ENCODE measurements at regions not wholly inside any gene's neighbourhood (a gene's known extent, or its start where the extent isn't known, plus 50 kb on each side); places are given as distances from the start of the nearest gene placed in this dataset.

GRCh38 chr16:62764572-62764971 lies 728.3 kb upstream of the CDH8 start:
- H3K9ac ChIP-seq (ENCODE audit: control insufficient read depth, extremely low read depth, insufficient read depth, low read length), result no peak overlapping the region
- H3K36me3 ChIP-seq (ENCODE audit: control insufficient read depth in 2 of 2, extremely low read depth in 1 of 2, insufficient read depth in 2 of 2, low read length in 2 of 2), result no peaks in the 10 kb centered on the region
- no peaks in the 10 kb centered on the region for H4K20me1 ChIP-seq (ENCODE audit: control insufficient read depth, extremely low read depth, insufficient read depth, low read length)
- no peak for FAIRE-seq
- H3K79me2 ChIP-seq (ENCODE audit: control insufficient read depth, insufficient read depth, low read length), result no peaks in the 10 kb centered on the region
- H3K4me3 ChIP-seq (ENCODE audit: control insufficient read depth in 2 of 3, extremely low read depth in 1 of 3, insufficient read depth in 2 of 3, low read depth in 1 of 3, low read length in 3 of 3), result no peak overlapping the region
- dilution Hi-C loops (cut with MboI; ENCODE audit: extremely low pct_ligation_motif_present, low sequenced_read_pairs), result no loop called here
- H3K4me1 ChIP-seq (ENCODE audit: control insufficient read depth, extremely low read depth, insufficient read depth, low read length), result no peaks in the 10 kb centered on the region
- no peak overlapping the region for H2AFZ ChIP-seq (ENCODE audit: control insufficient read depth, low read length)
- H3K27me3 ChIP-seq (ENCODE audit: control insufficient read depth, extremely low read depth, insufficient read depth, low read length), result no peaks in the 10 kb centered on the region
- no peak overlapping the region for H3K27ac ChIP-seq (ENCODE audit: control insufficient read depth, insufficient read depth, low read length)
- H3K9me3 ChIP-seq (ENCODE audit: control insufficient read depth, low read depth, low read length), result peaks cover 3% of the 10 kb centered on the region
- TF ChIP-seq EZH2 (IDR thresholded peaks at IDR 0.05; ENCODE audit: low read length) (no peak), CTCF (optimal IDR thresholded peaks at IDR 0.05 in 1 of 3, IDR thresholded peaks at IDR 0.05 in 1 of 3, conservative IDR thresholded peaks at IDR 0.05 in 1 of 3; ENCODE audit: extremely low read depth in 1 of 3, insufficient read depth in 2 of 3, low read length in 3 of 3) (no peak)
- H3K4me2 ChIP-seq (ENCODE audit: control insufficient read depth, extremely low read depth, insufficient read depth, low read depth, low read length), result no peak overlapping the region
- no peaks in the 10 kb centered on the region for H3K9me1 ChIP-seq (ENCODE audit: control insufficient read depth, extremely low read depth, insufficient read depth, low read length)
- no peak for DNase-seq (ENCODE audit: low read depth, low spot score)

GRCh38 chr16:62760398-62760797 lies 724.2 kb upstream of the CDH8 start:
- TF ChIP-seq EZH2 (IDR thresholded peaks at IDR 0.05; ENCODE audit: low read length) (no peak), CTCF (optimal IDR thresholded peaks at IDR 0.05 in 1 of 3, IDR thresholded peaks at IDR 0.05 in 1 of 3, conservative IDR thresholded peaks at IDR 0.05 in 1 of 3; ENCODE audit: extremely low read depth in 1 of 3, insufficient read depth in 2 of 3, low read length in 3 of 3) (no peak)
- no peak for FAIRE-seq
- dilution Hi-C loops (cut with MboI; ENCODE audit: extremely low pct_ligation_motif_present, low sequenced_read_pairs), result no loop called here

More at GRCh38 chr16:62760398-62760797, 724.2 kb upstream of the CDH8 start:
- H3K9ac ChIP-seq (ENCODE audit: control insufficient read depth, extremely low read depth, insufficient read depth, low read length), result no peak overlapping the region
- no peaks in the 10 kb centered on the region for H3K36me3 ChIP-seq (ENCODE audit: control insufficient read depth in 2 of 2, extremely low read depth in 1 of 2, insufficient read depth in 2 of 2, low read length in 2 of 2)
- DNase-seq (ENCODE audit: low read depth, low spot score), result no peak
- H3K9me3 ChIP-seq (ENCODE audit: control insufficient read depth, low read depth, low read length), result peaks cover 2% of the 10 kb centered on the region
- no peaks in the 10 kb centered on the region for H4K20me1 ChIP-seq (ENCODE audit: control insufficient read depth, extremely low read depth, insufficient read depth, low read length)
- no peak overlapping the region for H3K4me2 ChIP-seq (ENCODE audit: control insufficient read depth, extremely low read depth, insufficient read depth, low read depth, low read length)
- H2AFZ ChIP-seq (ENCODE audit: control insufficient read depth, low read length), result no peak overlapping the region
- H3K9me1 ChIP-seq (ENCODE audit: control insufficient read depth, extremely low read depth, insufficient read depth, low read length), result no peaks in the 10 kb centered on the region
- H3K4me1 ChIP-seq (ENCODE audit: control insufficient read depth, extremely low read depth, insufficient read depth, low read length), result no peaks in the 10 kb centered on the region
- H3K27ac ChIP-seq (ENCODE audit: control insufficient read depth, insufficient read depth, low read length), result no peak overlapping the region
- H3K4me3 ChIP-seq (ENCODE audit: control insufficient read depth in 2 of 3, extremely low read depth in 1 of 3, insufficient read depth in 2 of 3, low read depth in 1 of 3, low read length in 3 of 3), result no peak overlapping the region
- H3K27me3 ChIP-seq (ENCODE audit: control insufficient read depth, extremely low read depth, insufficient read depth, low read length), result no peaks in the 10 kb centered on the region
- H3K79me2 ChIP-seq (ENCODE audit: control insufficient read depth, insufficient read depth, low read length), result no peaks in the 10 kb centered on the region

All from keratinocyte (primary cell).